ENCODE measurements at regions not wholly inside any gene's neighbourhood (a gene's known extent, or its start where the extent isn't known, plus 50 kb on each side); places are given as distances from the start of the nearest gene placed in this dataset.
"Not testable (repeated sequence)": the region's sequence is repeated elsewhere in the genome, so short reads cannot be mapped to it uniquely, and the experiment has no call there.

- Histone ChIP-seq H2AK5ac (ENCODE audit: low read depth, low read length) (no peak overlapping the region), H2BK15ac (ENCODE audit: low read length) (no peak overlapping the region), H3K23ac (ENCODE audit: low read depth, low read length, poor library complexity) (no peak overlapping the region), H3K18ac (ENCODE audit: low read length) (no peak overlapping the region), H2BK5ac (ENCODE audit: low read length) (no peak overlapping the region), H3K4me1 (ENCODE audit: control insufficient read depth in 2 of 2, insufficient read depth in 1 of 2, low read depth in 1 of 2, low read length in 2 of 2) (no peaks in the 10 kb centered on the region), H4K8ac (ENCODE audit: low read depth, low read length) (no peak overlapping the region), H4K91ac (ENCODE audit: low read depth, low read length, poor library complexity) (no peak overlapping the region), H3K79me1 (ENCODE audit: low read depth, low read length) (no peaks in the 10 kb centered on the region), H3K4me3 (ENCODE audit: low read length in 2 of 2) (no peak overlapping the region), H3K36me3 (replicated peaks in 1 of 2; ENCODE audit: control insufficient read depth in 2 of 2, insufficient read depth in 2 of 2, low read length in 2 of 2) (no peaks in the 10 kb centered on the region), H3K9me3 (replicated peaks in 1 of 2; ENCODE audit: control insufficient read depth in 2 of 2, insufficient read depth in 1 of 2, low read depth in 1 of 2, low read length in 2 of 2) (peaks cover 4 to 7% of the 10 kb centered on the region in 2 donors), H3K4me2 (ENCODE audit: insufficient read depth, low read length, poor library complexity, severe bottlenecking) (no peak overlapping the region), H2BK120ac (ENCODE audit: low read depth, low read length) (no peak overlapping the region), H3K4ac (ENCODE audit: low read length) (no peak overlapping the region), H3K9ac (ENCODE audit: low read depth, low read length, poor library complexity) (no peak overlapping the region), H2BK12ac (ENCODE audit: low read length) (no peak overlapping the region), H3K27me3 (ENCODE audit: control insufficient read depth in 3 of 3, insufficient read depth in 3 of 3, low read depth in 1 of 3, low read length in 3 of 3) (no peaks in the 10 kb centered on the region), H3K14ac (ENCODE audit: low read length) (no peak overlapping the region), H2AFZ (ENCODE audit: low read length) (no peak overlapping the region), H3K27ac (replicated peaks; ENCODE audit: low read length) (no peak overlapping the region)
- no CpG with 5 or more reads among the region's 4 CpGs for WGBS, 2 donors (ENCODE audit: extremely low coverage in 2 of 2, insufficient read length in 2 of 2, insufficient replicate concordance in 1 of 2)
- DNase-seq (ENCODE audit: low spot score) = no peak
Observed at GRCh38 chr10:78605800-78606350, 462.9 kb upstream of the ZMIZ1 start.

- not testable (repeated sequence) for H3K27ac ChIP-seq (replicated peaks; ENCODE audit: low read length); H3K23ac ChIP-seq (ENCODE audit: low read depth, low read length, poor library complexity)
Observed at GRCh38 chr10:78606766-78607165, 462.0 kb upstream of the ZMIZ1 start.

GRCh38 chr10:78609976-78610375 is 458.8 kb upstream of the ZMIZ1 start:
- no peak overlapping the region for H3K27ac ChIP-seq (replicated peaks; ENCODE audit: low read length)
- H2AK5ac ChIP-seq (ENCODE audit: low read depth, low read length) = no peak overlapping the region
- H3K4me3 ChIP-seq (ENCODE audit: low read length in 2 of 2) = no peak overlapping the region
- H3K79me1 ChIP-seq (ENCODE audit: low read depth, low read length) = no peaks in the 10 kb centered on the region
- H3K23ac ChIP-seq (ENCODE audit: low read depth, low read length, poor library complexity) = no peak overlapping the region
- H4K91ac ChIP-seq (ENCODE audit: low read depth, low read length, poor library complexity) = no peak overlapping the region
- no peak overlapping the region for H4K8ac ChIP-seq (ENCODE audit: low read depth, low read length)
- H2BK15ac ChIP-seq (ENCODE audit: low read length) = no peak overlapping the region
- H3K14ac ChIP-seq (ENCODE audit: low read length) = no peak overlapping the region
- H3K36me3 ChIP-seq (replicated peaks in 1 of 2; ENCODE audit: control insufficient read depth in 2 of 2, insufficient read depth in 2 of 2, low read length in 2 of 2) = no peaks in the 10 kb centered on the region
- no peak overlapping the region for H3K9ac ChIP-seq (ENCODE audit: low read depth, low read length, poor library complexity)
- no peaks in the 10 kb centered on the region for H3K27me3 ChIP-seq (ENCODE audit: control insufficient read depth in 3 of 3, insufficient read depth in 3 of 3, low read depth in 1 of 3, low read length in 3 of 3)
- no peak overlapping the region for H3K4me2 ChIP-seq (ENCODE audit: insufficient read depth, low read length, poor library complexity, severe bottlenecking)
- no peak overlapping the region for H2BK12ac ChIP-seq (ENCODE audit: low read length)
- no peak overlapping the region for H2BK5ac ChIP-seq (ENCODE audit: low read length)
- no peak for DNase-seq (ENCODE audit: low spot score)
- peaks cover 4 to 7% of the 10 kb centered on the region in 2 donors for H3K9me3 ChIP-seq (replicated peaks in 1 of 2; ENCODE audit: control insufficient read depth in 2 of 2, insufficient read depth in 1 of 2, low read depth in 1 of 2, low read length in 2 of 2)
- no peak overlapping the region for H2BK120ac ChIP-seq (ENCODE audit: low read depth, low read length)
- H3K4me1 ChIP-seq (ENCODE audit: control insufficient read depth in 2 of 2, insufficient read depth in 1 of 2, low read depth in 1 of 2, low read length in 2 of 2) = peaks cover 0 to 13% of the 10 kb centered on the region in 2 donors
- H2AFZ ChIP-seq (ENCODE audit: low read length) = no peak overlapping the region
- H3K4ac ChIP-seq (ENCODE audit: low read length) = no peak overlapping the region
- WGBS, 2 donors (ENCODE audit: extremely low coverage in 2 of 2, insufficient read length in 2 of 2, insufficient replicate concordance in 1 of 2) = no CpG with 5 or more reads among the region's 1 CpG
- no peak overlapping the region for H3K18ac ChIP-seq (ENCODE audit: low read length)

More at GRCh38 chr10:78606766-78607165, 462.0 kb upstream of the ZMIZ1 start:
- H3K9me3 ChIP-seq (replicated peaks in 1 of 2; ENCODE audit: control insufficient read depth in 2 of 2, insufficient read depth in 1 of 2, low read depth in 1 of 2, low read length in 2 of 2); H3K18ac ChIP-seq (ENCODE audit: low read length); H2AFZ ChIP-seq (ENCODE audit: low read length); DNase-seq (ENCODE audit: low spot score); H3K36me3 ChIP-seq (replicated peaks in 1 of 2; ENCODE audit: control insufficient read depth in 2 of 2, insufficient read depth in 2 of 2, low read length in 2 of 2); H3K4me1 ChIP-seq (ENCODE audit: control insufficient read depth in 2 of 2, insufficient read depth in 1 of 2, low read depth in 1 of 2, low read length in 2 of 2); H3K4me3 ChIP-seq (ENCODE audit: low read length in 2 of 2); H2BK12ac ChIP-seq (ENCODE audit: low read length); H2BK15ac ChIP-seq (ENCODE audit: low read length); H4K91ac ChIP-seq (ENCODE audit: low read depth, low read length, poor library complexity); H3K27me3 ChIP-seq (ENCODE audit: control insufficient read depth in 3 of 3, insufficient read depth in 3 of 3, low read depth in 1 of 3, low read length in 3 of 3); H3K4ac ChIP-seq (ENCODE audit: low read length); H2AK5ac ChIP-seq (ENCODE audit: low read depth, low read length); H2BK120ac ChIP-seq (ENCODE audit: low read depth, low read length); H3K4me2 ChIP-seq (ENCODE audit: insufficient read depth, low read length, poor library complexity, severe bottlenecking); H4K8ac ChIP-seq (ENCODE audit: low read depth, low read length); H3K9ac ChIP-seq (ENCODE audit: low read depth, low read length, poor library complexity); H3K14ac ChIP-seq (ENCODE audit: low read length); H3K79me1 ChIP-seq (ENCODE audit: low read depth, low read length); H2BK5ac ChIP-seq (ENCODE audit: low read length): not testable (repeated sequence)
- WGBS, 2 donors (ENCODE audit: extremely low coverage in 2 of 2, insufficient read length in 2 of 2, insufficient replicate concordance in 1 of 2) = no CpG with 5 or more reads among the region's 2 CpGs

- H3K4me1 ChIP-seq (ENCODE audit: control insufficient read depth in 2 of 2, insufficient read depth in 1 of 2, low read depth in 1 of 2, low read length in 2 of 2) = peaks cover 0 to 13% of the 10 kb centered on the region in 2 donors
- H2BK12ac ChIP-seq (ENCODE audit: low read length) = no peak overlapping the region
- H4K8ac ChIP-seq (ENCODE audit: low read depth, low read length) = no peak overlapping the region
- no peaks in the 10 kb centered on the region for H3K79me1 ChIP-seq (ENCODE audit: low read depth, low read length)
- DNase-seq (ENCODE audit: low spot score) = no peak
- no peak overlapping the region for H3K4me3 ChIP-seq (ENCODE audit: low read length in 2 of 2)
- no peak overlapping the region for H3K14ac ChIP-seq (ENCODE audit: low read length)
- H3K27me3 ChIP-seq (ENCODE audit: control insufficient read depth in 3 of 3, insufficient read depth in 3 of 3, low read depth in 1 of 3, low read length in 3 of 3) = no peaks in the 10 kb centered on the region
- H2AK5ac ChIP-seq (ENCODE audit: low read depth, low read length) = no peak overlapping the region
- H2AFZ ChIP-seq (ENCODE audit: low read length) = no peak overlapping the region
- peaks cover 4 to 7% of the 10 kb centered on the region in 2 donors for H3K9me3 ChIP-seq (replicated peaks in 1 of 2; ENCODE audit: control insufficient read depth in 2 of 2, insufficient read depth in 1 of 2, low read depth in 1 of 2, low read length in 2 of 2)
- H3K36me3 ChIP-seq (replicated peaks in 1 of 2; ENCODE audit: control insufficient read depth in 2 of 2, insufficient read depth in 2 of 2, low read length in 2 of 2) = no peaks in the 10 kb centered on the region
- no peak overlapping the region for H2BK120ac ChIP-seq (ENCODE audit: low read depth, low read length)
- no peak overlapping the region for H3K4ac ChIP-seq (ENCODE audit: low read length)
- no peak overlapping the region for H3K23ac ChIP-seq (ENCODE audit: low read depth, low read length, poor library complexity)
- H2BK15ac ChIP-seq (ENCODE audit: low read length) = no peak overlapping the region
- H3K9ac ChIP-seq (ENCODE audit: low read depth, low read length, poor library complexity) = no peak overlapping the region
- no peak overlapping the region for H3K27ac ChIP-seq (replicated peaks; ENCODE audit: low read length)
- no peak overlapping the region for H3K18ac ChIP-seq (ENCODE audit: low read length)
- no peak overlapping the region for H4K91ac ChIP-seq (ENCODE audit: low read depth, low read length, poor library complexity)
- no peak overlapping the region for H2BK5ac ChIP-seq (ENCODE audit: low read length)
- H3K4me2 ChIP-seq (ENCODE audit: insufficient read depth, low read length, poor library complexity, severe bottlenecking) = no peak overlapping the region
Observed at GRCh38 chr10:78613132-78613531, 455.6 kb upstream of the ZMIZ1 start.

Data from neuronal stem cell (in vitro differentiated cells).